ENCODE measurements at regions not wholly inside any gene's neighbourhood (a gene's known extent, or its start where the extent isn't known, plus 50 kb on each side); places are given as distances from the start of the nearest gene placed in this dataset.

DNA sequence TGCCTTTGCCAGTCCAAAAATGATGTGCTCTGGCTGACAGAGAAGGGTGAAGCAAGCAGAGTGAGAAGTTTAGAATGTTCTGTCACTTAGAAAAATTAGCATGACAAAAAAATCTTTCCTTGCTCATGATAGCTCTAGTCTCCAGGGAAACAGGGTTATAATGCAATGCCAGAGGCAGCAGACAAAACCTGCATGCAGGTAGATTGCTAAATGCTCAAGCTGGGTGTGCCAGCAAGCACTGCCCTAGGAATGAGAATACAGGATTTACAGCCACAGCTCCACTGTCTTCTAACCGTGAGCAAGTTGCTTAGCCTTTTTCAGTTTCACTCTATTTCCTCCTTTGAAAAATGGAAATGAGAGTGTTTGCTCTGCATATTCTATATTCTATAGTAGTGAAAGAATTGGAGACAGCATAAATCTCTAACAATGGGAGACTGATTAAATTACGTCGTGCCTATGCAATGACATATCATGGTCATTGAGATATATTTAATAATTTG, 516.6 kb upstream of the C16orf82 start:
- Histone ChIP-seq H3K27ac (no peak overlapping the region), H3K36me3 (no peaks in the 10 kb centered on the region), H3K4me1 (no peaks in the 10 kb centered on the region), H3K9me3 (no peaks in the 10 kb centered on the region), H3K4me3 (no peak overlapping the region), H3K27me3 (no peaks in the 10 kb centered on the region)
- WGBS, 2 donors: 39 to 47% methylated on average over 3 of the region's 3 CpGs
- ATAC-seq (ENCODE audit: low FRiP score in 2 of 2) (no peak), DNase-seq (no peak)
- TF ChIP-seq, protein P1, sequence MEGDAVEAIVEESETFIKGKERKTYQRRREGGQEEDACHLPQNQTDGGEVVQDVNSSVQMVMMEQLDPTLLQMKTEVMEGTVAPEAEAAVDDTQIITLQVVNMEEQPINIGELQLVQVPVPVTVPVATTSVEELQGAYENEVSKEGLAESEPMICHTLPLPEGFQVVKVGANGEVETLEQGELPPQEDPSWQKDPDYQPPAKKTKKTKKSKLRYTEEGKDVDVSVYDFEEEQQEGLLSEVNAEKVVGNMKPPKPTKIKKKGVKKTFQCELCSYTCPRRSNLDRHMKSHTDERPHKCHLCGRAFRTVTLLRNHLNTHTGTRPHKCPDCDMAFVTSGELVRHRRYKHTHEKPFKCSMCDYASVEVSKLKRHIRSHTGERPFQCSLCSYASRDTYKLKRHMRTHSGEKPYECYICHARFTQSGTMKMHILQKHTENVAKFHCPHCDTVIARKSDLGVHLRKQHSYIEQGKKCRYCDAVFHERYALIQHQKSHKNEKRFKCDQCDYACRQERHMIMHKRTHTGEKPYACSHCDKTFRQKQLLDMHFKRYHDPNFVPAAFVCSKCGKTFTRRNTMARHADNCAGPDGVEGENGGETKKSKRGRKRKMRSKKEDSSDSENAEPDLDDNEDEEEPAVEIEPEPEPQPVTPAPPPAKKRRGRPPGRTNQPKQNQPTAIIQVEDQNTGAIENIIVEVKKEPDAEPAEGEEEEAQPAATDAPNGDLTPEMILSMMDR (IDR thresholded peaks at IDR 0.05): no peak
- TF ChIP-seq EP300 (IDR thresholded peaks at IDR 0.05) (no peak), POLR2AphosphoS5 (IDR thresholded peaks at IDR 0.05) (no peak), POLR2A (IDR thresholded peaks at IDR 0.05) (no peak)

DNA sequence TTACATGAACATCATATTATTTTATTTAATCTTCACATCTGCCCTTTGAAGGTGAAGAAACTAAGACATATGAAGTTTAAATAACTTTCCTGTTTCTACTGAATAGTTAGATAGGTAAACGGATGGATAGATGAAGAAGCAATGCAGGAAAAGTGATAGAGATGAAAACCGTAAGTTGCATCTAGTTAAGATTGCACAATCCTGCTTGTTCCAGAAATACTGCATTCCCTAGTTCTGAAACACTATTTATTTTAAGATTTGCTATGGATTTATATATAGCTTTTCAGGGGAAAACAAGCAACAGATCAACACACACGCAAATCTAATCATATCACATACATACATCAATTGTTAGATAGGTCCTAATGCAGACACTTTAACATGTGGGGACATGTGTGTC, 512.7 kb upstream of the C16orf82 start:
- DNase-seq: no peak
- no peak for TF ChIP-seq POLR2AphosphoS5 (IDR thresholded peaks at IDR 0.05)
- no peak for TF ChIP-seq POLR2A (IDR thresholded peaks at IDR 0.05)
- no peak for TF ChIP-seq EP300 (IDR thresholded peaks at IDR 0.05)
- TF ChIP-seq, protein P1 (IDR thresholded peaks at IDR 0.05): no peak
- H3K36me3 ChIP-seq: no peaks in the 10 kb centered on the region
- no peaks in the 10 kb centered on the region for H3K9me3 ChIP-seq
- H3K4me1 ChIP-seq: no peaks in the 10 kb centered on the region
- WGBS, 2 donors: 74 to 86% methylated on average over 3 of the region's 3 CpGs
- no peaks in the 10 kb centered on the region for H3K27me3 ChIP-seq
- no peak overlapping the region for H3K4me3 ChIP-seq
- ATAC-seq (ENCODE audit: low FRiP score in 2 of 2): no peak
- H3K27ac ChIP-seq: no peak overlapping the region

DNA sequence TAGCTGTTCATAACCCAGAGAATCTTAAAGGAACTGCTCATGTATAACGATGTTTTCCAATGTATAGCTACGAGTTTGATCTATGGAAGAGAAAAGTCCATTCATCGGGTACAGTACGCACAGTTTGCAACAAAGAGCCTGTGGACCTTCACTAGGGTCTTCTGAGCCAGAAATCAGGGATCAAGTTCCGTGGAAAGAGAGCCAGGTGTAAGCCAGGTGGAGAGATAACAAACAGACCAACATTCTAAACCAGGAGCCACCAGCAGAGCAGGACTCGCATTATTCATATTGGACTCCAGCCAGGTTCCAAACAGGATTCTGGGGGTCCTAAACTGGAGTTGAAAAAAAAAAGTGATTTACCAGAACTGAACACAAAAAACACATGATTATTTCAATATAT, 505.4 kb upstream of the C16orf82 start:
- Histone ChIP-seq H3K27me3 (no peaks in the 10 kb centered on the region), H3K27ac (no peak overlapping the region), H3K36me3 (no peaks in the 10 kb centered on the region), H3K4me3 (no peak overlapping the region), H3K9me3 (no peaks in the 10 kb centered on the region), H3K4me1 (no peaks in the 10 kb centered on the region)
- no peak for ATAC-seq (ENCODE audit: low FRiP score in 2 of 2)
- 81 to 88% methylated on average over 6 of the region's 6 CpGs for WGBS, 2 donors
- DNase-seq: no peak
- no peak for TF ChIP-seq POLR2A (IDR thresholded peaks at IDR 0.05)
- TF ChIP-seq, protein P1 (IDR thresholded peaks at IDR 0.05): no peak
- no peak for TF ChIP-seq EP300 (IDR thresholded peaks at IDR 0.05)
- TF ChIP-seq POLR2AphosphoS5 (IDR thresholded peaks at IDR 0.05): no peak

DNA sequence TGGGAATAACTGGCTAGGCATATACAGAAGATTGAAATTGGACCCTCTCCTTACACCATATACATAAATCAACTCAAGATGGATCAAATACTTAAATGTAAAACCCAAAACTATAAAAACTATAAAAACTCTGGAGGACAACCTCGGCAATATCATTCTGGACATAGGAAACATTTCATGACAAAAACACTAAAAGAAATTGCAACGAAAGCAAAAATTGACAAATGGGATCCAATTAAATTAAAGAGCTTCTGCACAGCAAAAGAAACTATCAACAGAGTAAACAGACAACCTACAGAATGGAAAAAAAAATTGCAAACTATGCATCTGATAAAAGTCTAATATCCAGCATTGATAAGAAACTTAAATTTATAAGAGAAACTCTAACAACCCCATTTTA, 503.7 kb upstream of the C16orf82 start:
- no peaks in the 10 kb centered on the region for H3K9me3 ChIP-seq
- H3K4me3 ChIP-seq: no peak overlapping the region
- no peak for DNase-seq
- no peak overlapping the region for H3K27ac ChIP-seq
- ATAC-seq (ENCODE audit: low FRiP score in 2 of 2): no peak
- WGBS, 2 donors: 79 to 90% methylated on average over 2 of the region's 2 CpGs
- H3K27me3 ChIP-seq: no peaks in the 10 kb centered on the region
- no peaks in the 10 kb centered on the region for H3K4me1 ChIP-seq
- H3K36me3 ChIP-seq: no peaks in the 10 kb centered on the region
- TF ChIP-seq POLR2AphosphoS5 (IDR thresholded peaks at IDR 0.05): no peak
- no peak for TF ChIP-seq POLR2A (IDR thresholded peaks at IDR 0.05)
- no peak for TF ChIP-seq EP300 (IDR thresholded peaks at IDR 0.05)
- TF ChIP-seq, protein P1 (IDR thresholded peaks at IDR 0.05): no peak

DNA sequence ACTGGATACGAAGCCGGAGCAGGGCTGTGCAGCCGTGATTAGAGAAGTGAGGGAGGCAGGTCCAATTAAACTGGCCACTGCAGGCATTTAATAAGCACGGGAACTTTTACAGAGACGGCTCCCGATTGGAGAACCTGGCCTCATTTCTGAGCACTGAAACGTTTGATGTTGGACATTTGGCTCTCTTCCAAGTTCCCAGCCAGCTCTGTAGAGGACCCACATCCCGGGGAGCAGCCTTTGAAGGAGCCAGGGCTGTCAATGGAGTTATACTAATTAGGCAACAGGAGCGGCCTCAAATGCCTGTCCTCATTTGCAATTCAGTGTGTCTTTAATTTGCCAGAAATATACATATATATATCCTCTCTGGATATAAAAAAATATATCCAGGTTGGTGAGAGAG, 499.4 kb upstream of the C16orf82 start:
- 63 to 64% methylated on average over 9 of the region's 9 CpGs for WGBS, 2 donors
- TF ChIP-seq POLR2AphosphoS5 (IDR thresholded peaks at IDR 0.05) (no peak), POLR2A (IDR thresholded peaks at IDR 0.05) (no peak), EP300 (IDR thresholded peaks at IDR 0.05) (no peak)
- TF ChIP-seq, protein P1 (IDR thresholded peaks at IDR 0.05): no peak
- Histone ChIP-seq H3K9me3 (no peaks in the 10 kb centered on the region), H3K27me3 (no peaks in the 10 kb centered on the region), H3K4me1 (no peaks in the 10 kb centered on the region), H3K27ac (no peak overlapping the region), H3K4me3 (no peak overlapping the region), H3K36me3 (no peaks in the 10 kb centered on the region)
- no peak for ATAC-seq (ENCODE audit: low FRiP score in 2 of 2)
- no peak for DNase-seq

Data from upper lobe of left lung (tissue), 6 donors.